ENCODE measurements at regions not wholly inside any gene's neighbourhood (a gene's known extent, or its start where the extent isn't known, plus 50 kb on each side); places are given as distances from the start of the nearest gene placed in this dataset.

DNA sequence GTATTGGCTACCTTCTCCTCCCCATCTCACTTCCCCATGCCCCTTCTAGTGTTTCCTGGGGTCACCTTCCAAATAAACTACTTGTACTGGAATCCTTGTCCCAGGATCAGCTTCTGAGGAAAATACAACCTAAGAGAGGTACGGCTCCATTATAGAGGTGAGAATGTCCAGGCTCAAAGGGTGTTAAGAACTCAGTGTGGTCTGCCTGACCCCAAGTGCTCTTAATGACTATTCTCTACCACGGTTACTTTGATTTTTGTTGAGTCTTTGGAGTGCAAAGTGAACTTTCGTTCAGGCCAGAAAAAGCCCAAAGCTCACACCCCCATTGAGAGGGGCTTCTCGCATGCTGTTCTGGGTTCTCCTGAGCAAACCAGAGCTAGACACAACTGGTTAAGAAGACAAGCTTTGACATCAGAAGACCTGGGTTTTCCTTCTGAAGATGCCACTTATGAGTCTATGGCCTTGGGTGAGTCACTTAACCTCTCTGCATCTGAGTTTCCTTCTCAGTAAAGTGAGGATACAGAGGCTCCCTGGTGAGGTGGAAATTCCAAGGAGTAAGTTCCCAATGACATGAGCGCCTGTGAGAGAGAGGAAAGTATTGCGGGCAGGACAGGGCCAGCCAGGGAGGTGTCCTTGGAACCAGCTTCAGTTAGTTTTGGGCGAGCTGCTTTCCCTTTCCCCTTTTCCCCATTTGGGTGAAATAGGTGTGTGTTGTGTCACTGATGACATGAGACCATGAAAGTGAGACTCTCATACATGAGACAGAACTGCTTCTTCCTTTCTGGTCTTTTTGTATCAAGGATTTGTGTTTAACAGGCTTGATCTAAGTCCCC is 475.0 kb upstream of the PROK2 start:
- Histone ChIP-seq H3K9me2 (replicated peaks; ENCODE audit: insufficient read depth, low read length) (no peaks in the 10 kb centered on the region), H4K20me1 (ENCODE audit: low read depth, low read length) (no peaks in the 10 kb centered on the region), H3K27me3 (ENCODE audit: low read length) (no peaks in the 10 kb centered on the region), H3F3A (ENCODE audit: insufficient read depth) (no peaks in the 10 kb centered on the region), H3K79me2 (ENCODE audit: insufficient read depth, low read length) (no peaks in the 10 kb centered on the region), H3K9me3 (ENCODE audit: insufficient read depth, low read length) (no peaks in the 10 kb centered on the region), H3K4me3 (ENCODE audit: insufficient read depth, low read length, poor library complexity, severe bottlenecking) (no peak overlapping the region), H2AFZ (ENCODE audit: low read depth, low read length, severe bottlenecking) (no peak overlapping the region), H3K9ac (ENCODE audit: low read length) (no peak overlapping the region), H3K27ac (ENCODE audit: low read depth, low read length) (no peak overlapping the region), H3K36me3 (ENCODE audit: low read length) (no peaks in the 10 kb centered on the region), H3K4me2 (ENCODE audit: low read depth, low read length, poor library complexity, severe bottlenecking) (no peak overlapping the region)
- TF ChIP-seq, protein P1, sequence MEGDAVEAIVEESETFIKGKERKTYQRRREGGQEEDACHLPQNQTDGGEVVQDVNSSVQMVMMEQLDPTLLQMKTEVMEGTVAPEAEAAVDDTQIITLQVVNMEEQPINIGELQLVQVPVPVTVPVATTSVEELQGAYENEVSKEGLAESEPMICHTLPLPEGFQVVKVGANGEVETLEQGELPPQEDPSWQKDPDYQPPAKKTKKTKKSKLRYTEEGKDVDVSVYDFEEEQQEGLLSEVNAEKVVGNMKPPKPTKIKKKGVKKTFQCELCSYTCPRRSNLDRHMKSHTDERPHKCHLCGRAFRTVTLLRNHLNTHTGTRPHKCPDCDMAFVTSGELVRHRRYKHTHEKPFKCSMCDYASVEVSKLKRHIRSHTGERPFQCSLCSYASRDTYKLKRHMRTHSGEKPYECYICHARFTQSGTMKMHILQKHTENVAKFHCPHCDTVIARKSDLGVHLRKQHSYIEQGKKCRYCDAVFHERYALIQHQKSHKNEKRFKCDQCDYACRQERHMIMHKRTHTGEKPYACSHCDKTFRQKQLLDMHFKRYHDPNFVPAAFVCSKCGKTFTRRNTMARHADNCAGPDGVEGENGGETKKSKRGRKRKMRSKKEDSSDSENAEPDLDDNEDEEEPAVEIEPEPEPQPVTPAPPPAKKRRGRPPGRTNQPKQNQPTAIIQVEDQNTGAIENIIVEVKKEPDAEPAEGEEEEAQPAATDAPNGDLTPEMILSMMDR (IDR thresholded peaks at IDR 0.05; ENCODE audit: insufficient read depth, low read length, poor library complexity, severe bottlenecking), result no peak
- TF ChIP-seq EZH2phosphoT487 (conservative IDR thresholded peaks at IDR 0.05; ENCODE audit: low read length), result no peak

DNA sequence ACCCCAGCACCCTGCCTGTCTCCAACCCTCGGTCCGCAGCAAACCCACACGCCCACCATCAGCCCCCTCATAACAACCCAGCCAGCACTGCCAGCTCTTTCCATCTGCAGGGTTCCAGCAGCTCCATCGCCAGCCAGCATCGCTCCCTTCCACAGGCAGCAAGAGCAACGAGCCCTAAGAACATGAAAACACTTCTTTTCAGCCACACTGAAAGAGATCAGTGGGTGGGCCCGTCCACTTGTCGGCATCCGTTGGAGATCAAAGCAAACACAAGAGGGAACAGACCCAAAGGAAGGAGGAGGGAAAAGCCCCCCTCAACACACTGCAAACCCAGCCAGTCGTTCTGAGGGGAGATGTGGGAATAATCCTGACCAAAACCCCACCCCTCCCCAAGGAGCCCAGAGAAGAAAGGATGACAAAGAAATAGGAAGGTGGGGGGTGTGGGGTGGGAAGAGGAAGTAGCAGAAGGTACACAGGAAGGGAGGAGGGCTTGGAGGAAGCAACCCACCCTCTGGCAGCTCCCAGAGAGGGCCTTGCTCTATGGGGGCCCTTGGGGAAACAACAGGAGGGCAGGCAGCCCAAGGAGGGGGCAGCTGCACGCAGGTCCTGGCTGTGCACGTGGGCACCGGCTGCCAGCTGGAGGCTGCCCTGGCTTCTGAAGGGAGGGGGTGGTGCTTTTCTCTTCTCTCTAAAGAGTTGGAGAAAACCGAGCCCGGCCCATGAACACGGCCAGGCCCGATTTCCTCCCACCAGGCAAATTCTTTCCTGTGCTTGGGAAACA is 473.6 kb upstream of the PROK2 start:
- H3K9me2 ChIP-seq (replicated peaks; ENCODE audit: insufficient read depth, low read length), result no peaks in the 10 kb centered on the region
- H3K27me3 ChIP-seq (ENCODE audit: low read length), result no peaks in the 10 kb centered on the region
- H3K79me2 ChIP-seq (ENCODE audit: insufficient read depth, low read length), result no peaks in the 10 kb centered on the region
- TF ChIP-seq, protein P1 (IDR thresholded peaks at IDR 0.05; ENCODE audit: insufficient read depth, low read length, poor library complexity, severe bottlenecking), result no peak
- no peaks in the 10 kb centered on the region for H4K20me1 ChIP-seq (ENCODE audit: low read depth, low read length)
- H3K4me3 ChIP-seq (ENCODE audit: insufficient read depth, low read length, poor library complexity, severe bottlenecking), result no peak overlapping the region
- no peak overlapping the region for H3K27ac ChIP-seq (ENCODE audit: low read depth, low read length)
- H3K9me3 ChIP-seq (ENCODE audit: insufficient read depth, low read length), result no peaks in the 10 kb centered on the region
- H2AFZ ChIP-seq (ENCODE audit: low read depth, low read length, severe bottlenecking), result no peak overlapping the region
- H3K36me3 ChIP-seq (ENCODE audit: low read length), result no peaks in the 10 kb centered on the region
- no peak overlapping the region for H3K4me2 ChIP-seq (ENCODE audit: low read depth, low read length, poor library complexity, severe bottlenecking)
- H3F3A ChIP-seq (ENCODE audit: insufficient read depth), result no peaks in the 10 kb centered on the region
- H3K9ac ChIP-seq (ENCODE audit: low read length), result no peak overlapping the region

DNA sequence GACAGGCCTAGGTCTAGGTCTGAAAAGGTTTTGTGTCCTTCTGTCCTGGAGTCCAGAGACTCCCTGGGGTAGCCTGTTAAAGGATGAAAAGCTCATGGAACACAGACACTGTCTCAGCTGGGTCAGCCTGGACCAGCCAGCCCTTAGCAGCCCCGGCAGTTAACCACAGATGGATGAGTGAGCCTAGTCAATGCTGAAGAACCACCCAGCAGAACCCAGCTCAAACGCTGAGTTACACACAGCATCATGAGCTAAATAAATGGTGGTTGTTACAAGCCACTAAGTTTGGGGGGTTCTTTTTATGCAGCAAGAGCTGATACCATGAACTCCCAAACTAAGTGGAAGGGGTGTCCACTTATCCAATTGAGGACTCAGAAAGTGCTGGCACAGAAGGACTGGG is 472.8 kb upstream of the PROK2 start:
- Histone ChIP-seq H3K27me3 (ENCODE audit: low read length) (no peaks in the 10 kb centered on the region), H3K4me3 (ENCODE audit: insufficient read depth, low read length, poor library complexity, severe bottlenecking) (no peak overlapping the region), H3F3A (ENCODE audit: insufficient read depth) (no peaks in the 10 kb centered on the region), H3K79me2 (ENCODE audit: insufficient read depth, low read length) (no peaks in the 10 kb centered on the region), H3K27ac (ENCODE audit: low read depth, low read length) (no peak overlapping the region), H3K9me3 (ENCODE audit: insufficient read depth, low read length) (no peaks in the 10 kb centered on the region), H3K9ac (ENCODE audit: low read length) (no peak overlapping the region), H3K4me2 (ENCODE audit: low read depth, low read length, poor library complexity, severe bottlenecking) (no peak overlapping the region), H4K20me1 (ENCODE audit: low read depth, low read length) (no peaks in the 10 kb centered on the region), H3K9me2 (replicated peaks; ENCODE audit: insufficient read depth, low read length) (no peaks in the 10 kb centered on the region), H3K36me3 (ENCODE audit: low read length) (no peaks in the 10 kb centered on the region), H2AFZ (ENCODE audit: low read depth, low read length, severe bottlenecking) (no peak overlapping the region)
- TF ChIP-seq, protein P1 (IDR thresholded peaks at IDR 0.05; ENCODE audit: insufficient read depth, low read length, poor library complexity, severe bottlenecking), result no peak

Data from SU-DHL-6 (cell line).